ENCODE measurements at regions not wholly inside any gene's neighbourhood (a gene's known extent, or its start where the extent isn't known, plus 50 kb on each side); places are given as distances from the start of the nearest gene placed in this dataset.

DNA sequence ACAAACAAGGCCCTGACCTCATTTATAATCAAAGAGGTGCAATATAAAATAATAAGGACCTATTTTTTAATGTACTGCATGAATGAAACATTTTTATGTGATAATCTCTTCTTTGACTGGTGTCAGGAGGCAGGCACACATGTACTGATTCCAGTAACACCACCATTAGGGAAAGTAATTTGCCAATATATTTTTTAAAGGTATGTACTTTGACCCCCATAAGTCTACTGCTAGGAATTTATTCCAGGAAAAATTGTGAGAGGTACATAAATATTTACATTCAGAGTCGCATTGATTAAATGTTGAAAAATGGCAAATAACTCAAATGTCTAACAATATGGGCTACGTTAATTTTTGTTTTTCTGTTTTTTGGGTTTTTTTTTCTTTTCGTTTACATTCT, 325.4 kb upstream of the PRDM1 start:
- H3K36me3 ChIP-seq (ENCODE audit: control insufficient read depth, insufficient read depth, low read length) = no peaks in the 10 kb centered on the region
- TF ChIP-seq, protein P1, sequence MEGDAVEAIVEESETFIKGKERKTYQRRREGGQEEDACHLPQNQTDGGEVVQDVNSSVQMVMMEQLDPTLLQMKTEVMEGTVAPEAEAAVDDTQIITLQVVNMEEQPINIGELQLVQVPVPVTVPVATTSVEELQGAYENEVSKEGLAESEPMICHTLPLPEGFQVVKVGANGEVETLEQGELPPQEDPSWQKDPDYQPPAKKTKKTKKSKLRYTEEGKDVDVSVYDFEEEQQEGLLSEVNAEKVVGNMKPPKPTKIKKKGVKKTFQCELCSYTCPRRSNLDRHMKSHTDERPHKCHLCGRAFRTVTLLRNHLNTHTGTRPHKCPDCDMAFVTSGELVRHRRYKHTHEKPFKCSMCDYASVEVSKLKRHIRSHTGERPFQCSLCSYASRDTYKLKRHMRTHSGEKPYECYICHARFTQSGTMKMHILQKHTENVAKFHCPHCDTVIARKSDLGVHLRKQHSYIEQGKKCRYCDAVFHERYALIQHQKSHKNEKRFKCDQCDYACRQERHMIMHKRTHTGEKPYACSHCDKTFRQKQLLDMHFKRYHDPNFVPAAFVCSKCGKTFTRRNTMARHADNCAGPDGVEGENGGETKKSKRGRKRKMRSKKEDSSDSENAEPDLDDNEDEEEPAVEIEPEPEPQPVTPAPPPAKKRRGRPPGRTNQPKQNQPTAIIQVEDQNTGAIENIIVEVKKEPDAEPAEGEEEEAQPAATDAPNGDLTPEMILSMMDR (IDR thresholded peaks at IDR 0.05; ENCODE audit: insufficient read depth, low read length, poor library complexity, severe bottlenecking) = no peak
- H3K27me3 ChIP-seq (ENCODE audit: control insufficient read depth, insufficient read depth, low read length) = no peaks in the 10 kb centered on the region
- DNase-seq (ENCODE audit: low read depth) = no peak
- no peak overlapping the region for H3K4me3 ChIP-seq (ENCODE audit: low read depth, low read length)

DNA sequence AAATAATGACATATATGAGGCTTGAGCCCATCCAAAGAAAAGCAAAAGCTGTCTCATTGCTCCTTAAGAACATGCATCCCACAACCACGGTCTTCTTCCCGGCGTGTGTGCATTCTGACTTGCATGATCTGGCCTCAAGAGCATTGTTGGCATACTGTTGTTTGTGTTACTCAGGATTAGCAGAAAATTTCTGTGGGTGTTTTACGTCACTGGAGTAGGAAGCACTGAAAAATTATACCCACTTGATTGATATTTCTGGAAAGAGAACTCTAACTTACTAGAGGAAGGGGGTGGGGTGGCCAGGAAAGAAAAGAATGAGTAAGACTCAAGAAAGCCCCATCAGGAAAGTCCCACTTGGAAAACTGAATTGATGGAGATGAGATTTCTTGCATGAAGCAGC, 326.2 kb upstream of the PRDM1 start:
- TF ChIP-seq, protein P1 (IDR thresholded peaks at IDR 0.05; ENCODE audit: insufficient read depth, low read length, poor library complexity, severe bottlenecking) = no peak
- DNase-seq (ENCODE audit: low read depth) = no peak

DNA sequence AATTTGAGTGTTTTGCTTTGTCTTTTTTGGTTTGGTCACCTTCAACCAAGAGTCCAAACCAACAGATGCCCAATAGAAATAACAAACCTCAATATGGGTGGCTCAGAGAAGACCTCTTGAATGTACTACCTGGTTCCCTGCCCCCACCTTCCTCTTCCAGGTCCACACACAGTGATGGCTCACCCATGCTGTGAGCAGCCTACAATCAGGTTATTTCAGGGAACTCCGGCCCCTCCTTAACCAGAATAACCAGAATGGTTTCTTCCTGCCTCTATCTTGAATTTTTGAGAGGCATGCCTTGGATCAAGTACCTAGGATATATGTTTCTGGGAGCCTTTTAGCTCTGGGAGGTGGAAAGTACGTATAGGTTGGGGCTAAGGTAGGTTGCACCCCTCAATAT, 327.1 kb upstream of the PRDM1 start:
- TF ChIP-seq, protein P1 (IDR thresholded peaks at IDR 0.05; ENCODE audit: insufficient read depth, low read length, poor library complexity, severe bottlenecking) = no peak
- Histone ChIP-seq H3K27me3 (ENCODE audit: control insufficient read depth, insufficient read depth, low read length) (no peaks in the 10 kb centered on the region), H3K36me3 (ENCODE audit: control insufficient read depth, insufficient read depth, low read length) (no peaks in the 10 kb centered on the region), H3K4me3 (ENCODE audit: low read depth, low read length) (no peak overlapping the region)
- DNase-seq (ENCODE audit: low read depth) = no peak

More for the DNA sequence above, 326.2 kb upstream of the PRDM1 start:
- Histone ChIP-seq H3K27me3 (ENCODE audit: control insufficient read depth, insufficient read depth, low read length) (no peaks in the 10 kb centered on the region), H3K36me3 (ENCODE audit: control insufficient read depth, insufficient read depth, low read length) (no peaks in the 10 kb centered on the region), H3K4me3 (ENCODE audit: low read depth, low read length) (no peak overlapping the region)

DNA sequence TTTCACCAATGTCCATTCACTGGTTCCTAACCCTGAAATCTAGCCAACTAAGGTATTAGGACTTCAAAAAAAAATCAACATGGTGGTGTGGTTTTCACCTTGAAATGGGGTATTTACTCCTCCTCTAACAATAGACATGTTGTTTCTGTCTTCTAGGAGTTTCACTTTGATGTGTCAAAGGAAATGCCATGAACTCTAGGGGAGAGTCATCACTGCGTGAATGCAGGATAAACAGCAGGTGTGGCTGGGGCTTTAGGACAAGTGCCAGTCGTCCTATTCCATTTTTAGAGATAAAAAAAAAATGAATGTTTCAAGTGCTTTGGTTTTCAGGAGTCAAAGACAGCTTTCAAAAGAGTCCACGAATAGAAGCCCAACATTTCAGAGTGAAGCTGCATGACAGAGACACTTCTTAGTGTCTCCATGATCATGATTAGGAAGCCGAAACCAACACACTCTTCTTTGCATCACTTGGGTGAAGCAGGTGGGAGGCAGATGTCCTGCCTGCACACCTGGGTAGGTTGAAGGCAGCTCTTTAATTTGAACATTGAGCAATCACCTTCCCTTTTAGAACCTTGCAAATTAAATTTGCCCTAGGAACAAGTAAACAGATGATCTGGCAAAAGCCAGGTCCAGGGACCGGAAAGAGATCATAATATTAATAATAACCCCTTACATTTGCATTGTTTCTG, 328.5 kb upstream of the PRDM1 start:
- no peaks in the 10 kb centered on the region for H3K36me3 ChIP-seq (ENCODE audit: control insufficient read depth, insufficient read depth, low read length)

DNA sequence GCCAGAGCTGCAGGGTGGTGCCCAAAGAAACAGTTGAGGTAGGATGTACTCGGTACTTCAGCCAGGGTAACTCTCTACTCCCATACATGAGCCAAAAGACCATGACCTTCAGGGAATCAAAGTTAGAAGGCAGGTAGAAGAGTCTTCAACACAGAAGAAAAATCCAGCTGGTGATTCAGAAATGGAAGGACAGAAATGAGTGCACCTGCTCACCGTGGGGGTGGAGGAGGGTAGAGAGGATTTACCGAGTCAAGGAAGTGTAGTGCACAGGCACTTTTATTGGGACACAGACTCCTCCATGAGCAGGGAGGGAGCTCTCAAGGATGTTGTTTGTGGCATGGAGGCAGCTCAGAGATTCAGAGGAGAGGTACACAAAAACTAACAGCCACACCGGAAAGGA, 330.3 kb upstream of the PRDM1 start:
- no peak for DNase-seq (ENCODE audit: low read depth)
- H3K27me3 ChIP-seq (ENCODE audit: control insufficient read depth, insufficient read depth, low read length) = no peaks in the 10 kb centered on the region
- TF ChIP-seq, protein P1 (IDR thresholded peaks at IDR 0.05; ENCODE audit: insufficient read depth, low read length, poor library complexity, severe bottlenecking) = no peak
- H3K4me3 ChIP-seq (ENCODE audit: low read depth, low read length) = no peak overlapping the region
- H3K36me3 ChIP-seq (ENCODE audit: control insufficient read depth, insufficient read depth, low read length) = no peaks in the 10 kb centered on the region

More for the DNA sequence above, 328.5 kb upstream of the PRDM1 start:
- DNase-seq (ENCODE audit: low read depth) = no peak
- Histone ChIP-seq H3K27me3 (ENCODE audit: control insufficient read depth, insufficient read depth, low read length) (no peaks in the 10 kb centered on the region), H3K4me3 (ENCODE audit: low read depth, low read length) (no peak overlapping the region)
- TF ChIP-seq, protein P1 (IDR thresholded peaks at IDR 0.05; ENCODE audit: insufficient read depth, low read length, poor library complexity, severe bottlenecking) = no peak

DNA sequence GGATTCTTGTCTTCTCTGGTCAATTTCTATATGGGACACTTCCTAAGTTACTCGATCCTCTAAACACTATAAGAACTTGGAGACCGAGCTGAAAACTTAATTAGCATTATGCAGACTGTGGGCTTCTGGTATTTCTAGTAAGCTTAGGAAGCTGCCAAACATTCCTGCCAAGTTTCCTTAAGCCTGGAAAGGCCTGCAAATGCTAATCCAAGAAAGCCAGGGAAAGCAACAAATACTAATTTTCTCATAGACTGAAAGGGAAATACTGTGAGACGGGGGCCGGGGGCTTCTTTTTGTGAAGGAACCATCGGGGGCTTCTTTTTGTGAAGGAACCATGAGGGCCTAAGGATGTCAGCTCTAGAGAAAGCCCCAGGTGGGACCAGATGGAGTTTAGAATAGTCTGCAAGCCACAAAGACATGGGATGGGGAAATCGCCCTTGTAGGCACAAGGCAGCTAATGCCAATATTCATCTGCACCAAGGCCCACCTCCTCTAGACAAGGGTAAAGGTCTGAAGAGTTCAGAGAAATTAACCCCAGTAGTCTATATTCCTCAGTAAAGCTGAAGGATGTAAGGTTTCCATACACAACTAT, 332.4 kb upstream of the PRDM1 start:
- no peak for DNase-seq (ENCODE audit: low read depth)
- TF ChIP-seq, protein P1 (IDR thresholded peaks at IDR 0.05; ENCODE audit: insufficient read depth, low read length, poor library complexity, severe bottlenecking) = no peak
- Histone ChIP-seq H3K36me3 (ENCODE audit: control insufficient read depth, insufficient read depth, low read length) (no peaks in the 10 kb centered on the region), H3K27me3 (ENCODE audit: control insufficient read depth, insufficient read depth, low read length) (no peaks in the 10 kb centered on the region), H3K4me3 (ENCODE audit: low read depth, low read length) (no peak overlapping the region)
